ENCODE measurements at regions not wholly inside any gene's neighbourhood (a gene's known extent, or its start where the extent isn't known, plus 50 kb on each side); places are given as distances from the start of the nearest gene placed in this dataset.
A peak's percentile ranks its signal among the peaks of the same experiment; 100 is the strongest.

GRCh38 chr7:106417273-106417902 lies 132.6 kb upstream of the NAMPT start:
- DNase-seq, result peak; percentile 26

- DNase-seq, result no peak
These were observed 131.6 kb upstream of the NAMPT start for GRCh38 chr7:106416430-106416829.

GRCh38 chr7:106415433-106415832 lies 130.7 kb upstream of the NAMPT start:
- no peak for DNase-seq

- no peak for DNase-seq
These were observed 128.7 kb upstream of the NAMPT start for GRCh38 chr7:106413446-106413845.

- no peak for DNase-seq
These were observed 120.9 kb upstream of the NAMPT start for GRCh38 chr7:106405697-106406141.

GRCh38 chr7:106402898-106403297 lies 118.1 kb upstream of the NAMPT start:
- no peak for DNase-seq

GRCh38 chr7:106400923-106401322 lies 116.1 kb upstream of the NAMPT start:
- no peak for DNase-seq

- no peak for DNase-seq
These were observed 114.0 kb upstream of the NAMPT start for GRCh38 chr7:106398786-106399185.

- DNase-seq, result no peak
These were observed 113.2 kb upstream of the NAMPT start for GRCh38 chr7:106397994-106398393.

GRCh38 chr7:106394526-106394925 lies 109.7 kb upstream of the NAMPT start:
- DNase-seq, result no peak

GRCh38 chr7:106393564-106394251 lies 108.9 kb upstream of the NAMPT start:
- DNase-seq, result no peak

- DNase-seq, result no peak
These were observed 107.8 kb upstream of the NAMPT start for GRCh38 chr7:106392590-106392989.

- DNase-seq, result no peak
These were observed 107.4 kb upstream of the NAMPT start for GRCh38 chr7:106392144-106392543.

- no peak for DNase-seq
These were observed 102.2 kb upstream of the NAMPT start for GRCh38 chr7:106386958-106387357.

- DNase-seq, result no peak
These were observed 99.6 kb upstream of the NAMPT start for GRCh38 chr7:106384373-106384772.

GRCh38 chr7:106382929-106383328 lies 98.1 kb upstream of the NAMPT start:
- no peak for DNase-seq

- no peak for DNase-seq
These were observed 97.3 kb upstream of the NAMPT start for GRCh38 chr7:106382129-106382528.

- DNase-seq, result no peak
These were observed 96.5 kb upstream of the NAMPT start for GRCh38 chr7:106381252-106381651.

GRCh38 chr7:106377847-106378361 lies 93.1 kb upstream of the NAMPT start:
- no peak for DNase-seq

- DNase-seq, result no peak
These were observed 91.4 kb upstream of the NAMPT start for GRCh38 chr7:106376026-106376799.

GRCh38 chr7:106375499-106375898 lies 90.7 kb upstream of the NAMPT start:
- no peak for DNase-seq

- DNase-seq, result no peak
These were observed 89.7 kb upstream of the NAMPT start for GRCh38 chr7:106374437-106374836.

GRCh38 chr7:106372595-106373318 lies 88.0 kb upstream of the NAMPT start:
- no peak for DNase-seq
